ENCODE measurements at regions not wholly inside any gene's neighbourhood (a gene's known extent, or its start where the extent isn't known, plus 50 kb on each side); places are given as distances from the start of the nearest gene placed in this dataset.

- 100% methylated on average over 2 of the region's 2 CpGs for WGBS
- no peak for TF ChIP-seq POLR2AphosphoS5 (IDR thresholded peaks at IDR 0.05)
- no peak for DNase-seq (ENCODE audit: low spot score in 2 of 2)
Measured at GRCh38 chr6:122302067-122302466, 97.4 kb upstream of the HSF2 start.

GRCh38 chr6:122307577-122307976 lies 91.9 kb upstream of the HSF2 start:
- no peaks in the 10 kb centered on the region for H3K4me1 ChIP-seq
- no peak for DNase-seq (ENCODE audit: low spot score in 2 of 2)
- TF ChIP-seq EP300 (IDR thresholded peaks at IDR 0.05): no peak
- TF ChIP-seq POLR2A (IDR thresholded peaks at IDR 0.05): no peak
- TF ChIP-seq CTCF (IDR thresholded peaks at IDR 0.05): no peak
- no peak for TF ChIP-seq POLR2AphosphoS5 (IDR thresholded peaks at IDR 0.05)
- no peak overlapping the region for H3K27ac ChIP-seq
- H3K27me3 ChIP-seq: no peaks in the 10 kb centered on the region
- 83% methylated on average over 2 of the region's 3 CpGs for WGBS
- H3K4me3 ChIP-seq: no peak overlapping the region
- no peaks in the 10 kb centered on the region for H3K9me3 ChIP-seq
- H3K36me3 ChIP-seq: no peaks in the 10 kb centered on the region

More at GRCh38 chr6:122302067-122302466, 97.4 kb upstream of the HSF2 start:
- Histone ChIP-seq H3K9me3 (no peaks in the 10 kb centered on the region), H3K36me3 (no peaks in the 10 kb centered on the region), H3K27me3 (no peaks in the 10 kb centered on the region), H3K27ac (no peak overlapping the region), H3K4me1 (no peaks in the 10 kb centered on the region), H3K4me3 (no peak overlapping the region)

- TF ChIP-seq POLR2A (IDR thresholded peaks at IDR 0.05) (no peak), CTCF (IDR thresholded peaks at IDR 0.05) (no peak), EP300 (IDR thresholded peaks at IDR 0.05) (no peak), POLR2AphosphoS5 (IDR thresholded peaks at IDR 0.05) (no peak)
- Histone ChIP-seq H3K27me3 (no peaks in the 10 kb centered on the region), H3K4me3 (no peak overlapping the region), H3K27ac (no peak overlapping the region), H3K4me1 (no peaks in the 10 kb centered on the region), H3K9me3 (no peaks in the 10 kb centered on the region), H3K36me3 (no peaks in the 10 kb centered on the region)
- WGBS: 97% methylated on average over 4 of the region's 4 CpGs
- no peak for DNase-seq (ENCODE audit: low spot score in 2 of 2)
Measured at GRCh38 chr6:122308074-122308473, 91.4 kb upstream of the HSF2 start.

GRCh38 chr6:122315842-122316241 lies 83.6 kb upstream of the HSF2 start:
- Histone ChIP-seq H3K4me3 (no peak overlapping the region), H3K36me3 (no peaks in the 10 kb centered on the region), H3K9me3 (peaks cover 8% of the 10 kb centered on the region), H3K27me3 (no peaks in the 10 kb centered on the region), H3K4me1 (no peaks in the 10 kb centered on the region), H3K27ac (no peak overlapping the region)
- 81% methylated on average over 1 of the region's 1 CpG for WGBS
- DNase-seq (ENCODE audit: low spot score in 2 of 2): no peak
- TF ChIP-seq POLR2AphosphoS5 (IDR thresholded peaks at IDR 0.05) (no peak), CTCF (IDR thresholded peaks at IDR 0.05) (no peak), POLR2A (IDR thresholded peaks at IDR 0.05) (no peak), EP300 (IDR thresholded peaks at IDR 0.05) (no peak)

GRCh38 chr6:122322824-122323223 lies 76.6 kb upstream of the HSF2 start:
- TF ChIP-seq POLR2A (IDR thresholded peaks at IDR 0.05): no peak
- Histone ChIP-seq H3K4me1 (peaks cover 9% of the 10 kb centered on the region), H3K4me3 (peak overlapping the region; percentile 36), H3K27ac (no peak overlapping the region), H3K36me3 (no peaks in the 10 kb centered on the region), H3K9me3 (no peaks in the 10 kb centered on the region), H3K27me3 (no peaks in the 10 kb centered on the region)
- no peak for DNase-seq (ENCODE audit: low spot score in 2 of 2)
- 6% methylated on average over 3 of the region's 3 CpGs for WGBS

GRCh38 chr6:122323361-122323760 lies 76.1 kb upstream of the HSF2 start:
- 74% methylated on average over 2 of the region's 2 CpGs for WGBS
- H3K4me3 ChIP-seq: peak overlapping the region; percentile 36
- H3K4me1 ChIP-seq: peaks cover 9% of the 10 kb centered on the region
- H3K36me3 ChIP-seq: no peaks in the 10 kb centered on the region
- H3K27ac ChIP-seq: no peak overlapping the region
- DNase-seq (ENCODE audit: low spot score in 2 of 2): no peak
- no peaks in the 10 kb centered on the region for H3K9me3 ChIP-seq
- no peak for TF ChIP-seq POLR2A (IDR thresholded peaks at IDR 0.05)
- TF ChIP-seq POLR2AphosphoS5 (IDR thresholded peaks at IDR 0.05): no peak
- no peak for TF ChIP-seq CTCF (IDR thresholded peaks at IDR 0.05)
- no peak for TF ChIP-seq EP300 (IDR thresholded peaks at IDR 0.05)
- no peaks in the 10 kb centered on the region for H3K27me3 ChIP-seq

Data from suprapubic skin (tissue), 4 donors.